ENCODE measurements at regions not wholly inside any gene's neighbourhood (a gene's known extent, or its start where the extent isn't known, plus 50 kb on each side); places are given as distances from the start of the nearest gene placed in this dataset.

DNA sequence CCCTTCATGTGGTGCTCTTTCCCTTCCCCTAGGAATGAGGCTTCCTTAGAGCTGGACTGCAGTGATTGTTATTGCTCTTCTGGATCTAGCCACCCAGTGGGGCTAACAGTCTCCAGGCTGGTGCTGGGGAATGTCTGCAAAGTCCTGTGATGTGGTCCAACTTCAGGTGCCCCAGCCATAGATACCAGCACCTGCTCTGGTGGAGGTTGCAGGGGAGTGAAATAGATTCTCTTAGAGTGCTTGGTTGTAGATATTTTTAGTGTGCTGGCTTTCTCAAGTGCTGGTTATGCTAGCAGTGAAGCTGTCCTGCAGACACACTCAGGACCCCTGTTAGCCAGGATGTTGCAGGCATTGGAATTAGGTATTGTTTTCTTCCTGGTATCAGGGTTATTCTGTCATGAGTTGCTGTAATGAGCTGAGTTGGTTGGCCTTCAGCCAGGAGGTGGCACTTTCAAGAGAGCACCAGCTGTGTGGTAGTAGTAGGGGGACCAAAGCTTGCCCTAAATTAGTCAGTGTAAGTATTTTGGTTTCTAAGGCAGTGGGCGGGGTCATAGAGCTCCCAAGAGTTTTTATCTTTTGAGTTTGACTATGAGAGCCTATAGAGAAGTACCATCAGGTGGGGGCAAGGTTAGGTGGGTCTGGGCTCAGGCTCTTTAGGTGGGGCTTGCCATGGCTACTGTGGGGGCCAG lies 317.5 kb upstream of the SGO1 start:
- Mint-ChIP-seq H3K27me3 (ENCODE audit: unreplicated experiment) (no peaks in the 10 kb centered on the region), H3K27ac (ENCODE audit: unreplicated experiment) (no peak overlapping the region), H3K4me3 (ENCODE audit: low read depth, unreplicated experiment) (no peak overlapping the region), H3K36me3 (ENCODE audit: insufficient read depth, unreplicated experiment) (no peaks in the 10 kb centered on the region), H3K9me3 (ENCODE audit: low read depth, unreplicated experiment) (peaks cover 5% of the 10 kb centered on the region), H3K4me1 (ENCODE audit: low read depth, unreplicated experiment) (no peaks in the 10 kb centered on the region)
- BruUV-seq (replicated peaks) = no TSS peak
- TF ChIP-seq, protein P1, sequence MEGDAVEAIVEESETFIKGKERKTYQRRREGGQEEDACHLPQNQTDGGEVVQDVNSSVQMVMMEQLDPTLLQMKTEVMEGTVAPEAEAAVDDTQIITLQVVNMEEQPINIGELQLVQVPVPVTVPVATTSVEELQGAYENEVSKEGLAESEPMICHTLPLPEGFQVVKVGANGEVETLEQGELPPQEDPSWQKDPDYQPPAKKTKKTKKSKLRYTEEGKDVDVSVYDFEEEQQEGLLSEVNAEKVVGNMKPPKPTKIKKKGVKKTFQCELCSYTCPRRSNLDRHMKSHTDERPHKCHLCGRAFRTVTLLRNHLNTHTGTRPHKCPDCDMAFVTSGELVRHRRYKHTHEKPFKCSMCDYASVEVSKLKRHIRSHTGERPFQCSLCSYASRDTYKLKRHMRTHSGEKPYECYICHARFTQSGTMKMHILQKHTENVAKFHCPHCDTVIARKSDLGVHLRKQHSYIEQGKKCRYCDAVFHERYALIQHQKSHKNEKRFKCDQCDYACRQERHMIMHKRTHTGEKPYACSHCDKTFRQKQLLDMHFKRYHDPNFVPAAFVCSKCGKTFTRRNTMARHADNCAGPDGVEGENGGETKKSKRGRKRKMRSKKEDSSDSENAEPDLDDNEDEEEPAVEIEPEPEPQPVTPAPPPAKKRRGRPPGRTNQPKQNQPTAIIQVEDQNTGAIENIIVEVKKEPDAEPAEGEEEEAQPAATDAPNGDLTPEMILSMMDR (IDR thresholded peaks at IDR 0.05; ENCODE audit: unreplicated experiment) = no peak
- no peak for DNase-seq
- intact Hi-C loops (cut with micrococcal nuclease; ENCODE audit: unreplicated experiment) = no loop called here
- CTCF ChIA-PET = interaction anchor here (0.6 kb wide), 1 partner anchor 243 kb away, joined by 4 read pairs; no protein-coding TSS in a partner anchor

DNA sequence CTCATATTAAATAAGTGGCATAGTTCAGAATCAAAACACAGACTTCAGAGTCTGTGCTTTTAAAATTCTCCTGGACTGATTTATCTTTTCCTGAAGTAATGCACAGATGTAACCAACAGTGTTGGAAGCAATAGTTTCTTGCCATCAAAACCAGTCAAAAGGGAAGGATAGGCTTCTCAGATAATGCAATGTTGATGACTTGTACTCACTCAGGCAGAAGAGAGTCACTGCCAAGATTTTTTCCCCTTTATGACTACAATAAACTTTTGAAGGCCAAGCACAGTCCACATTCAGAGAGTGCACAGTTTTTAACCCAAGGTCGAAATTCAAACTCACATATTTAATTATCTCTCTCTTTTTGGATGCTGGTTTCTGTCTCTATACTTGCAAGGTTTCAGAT lies 305.0 kb upstream of the SGO1 start:
- BruUV-seq (replicated peaks) = no TSS peak
- no peaks in the 10 kb centered on the region for H3K36me3 Mint-ChIP-seq (ENCODE audit: insufficient read depth, unreplicated experiment)
- no peak overlapping the region for H3K27ac Mint-ChIP-seq (ENCODE audit: unreplicated experiment)
- no peaks in the 10 kb centered on the region for H3K4me1 Mint-ChIP-seq (ENCODE audit: low read depth, unreplicated experiment)
- no peak for DNase-seq
- H3K4me3 Mint-ChIP-seq (ENCODE audit: low read depth, unreplicated experiment) = no peak overlapping the region
- CTCF ChIA-PET = no interaction called here
- H3K9me3 Mint-ChIP-seq (ENCODE audit: low read depth, unreplicated experiment) = peaks cover 3% of the 10 kb centered on the region
- no peaks in the 10 kb centered on the region for H3K27me3 Mint-ChIP-seq (ENCODE audit: unreplicated experiment)
- TF ChIP-seq, protein P1 (IDR thresholded peaks at IDR 0.05; ENCODE audit: unreplicated experiment) = no peak
- intact Hi-C loops (cut with micrococcal nuclease; ENCODE audit: unreplicated experiment) = no loop called here

DNA sequence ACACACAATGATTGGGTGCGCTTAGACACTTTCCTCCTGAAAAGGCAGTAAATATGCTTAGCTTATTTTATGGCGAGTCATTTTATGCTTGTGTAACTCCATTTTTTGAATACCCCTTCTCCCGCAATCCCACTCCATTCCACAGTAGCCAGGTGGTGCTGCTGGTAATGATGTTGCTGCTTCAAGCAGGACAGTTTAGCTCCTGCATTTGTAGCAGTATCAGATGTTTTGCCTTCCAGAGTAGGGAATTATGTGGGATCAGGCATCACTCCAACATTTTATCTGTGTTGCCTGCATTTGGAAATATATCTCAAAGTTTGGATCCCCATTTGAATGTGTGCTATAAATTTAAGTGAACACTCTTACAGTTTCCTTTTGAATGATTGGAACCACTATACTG lies 302.1 kb upstream of the SGO1 start:
- Mint-ChIP-seq H3K4me1 (ENCODE audit: low read depth, unreplicated experiment) (no peaks in the 10 kb centered on the region), H3K9me3 (ENCODE audit: low read depth, unreplicated experiment) (peaks cover 6% of the 10 kb centered on the region), H3K36me3 (ENCODE audit: insufficient read depth, unreplicated experiment) (no peaks in the 10 kb centered on the region), H3K27ac (ENCODE audit: unreplicated experiment) (no peak overlapping the region), H3K27me3 (ENCODE audit: unreplicated experiment) (no peaks in the 10 kb centered on the region), H3K4me3 (ENCODE audit: low read depth, unreplicated experiment) (no peak overlapping the region)
- TF ChIP-seq, protein P1 (IDR thresholded peaks at IDR 0.05; ENCODE audit: unreplicated experiment) = no peak
- CTCF ChIA-PET = no interaction called here
- intact Hi-C loops (cut with micrococcal nuclease; ENCODE audit: unreplicated experiment) = no loop called here
- DNase-seq = no peak
- no TSS peak for BruUV-seq (replicated peaks)

DNA sequence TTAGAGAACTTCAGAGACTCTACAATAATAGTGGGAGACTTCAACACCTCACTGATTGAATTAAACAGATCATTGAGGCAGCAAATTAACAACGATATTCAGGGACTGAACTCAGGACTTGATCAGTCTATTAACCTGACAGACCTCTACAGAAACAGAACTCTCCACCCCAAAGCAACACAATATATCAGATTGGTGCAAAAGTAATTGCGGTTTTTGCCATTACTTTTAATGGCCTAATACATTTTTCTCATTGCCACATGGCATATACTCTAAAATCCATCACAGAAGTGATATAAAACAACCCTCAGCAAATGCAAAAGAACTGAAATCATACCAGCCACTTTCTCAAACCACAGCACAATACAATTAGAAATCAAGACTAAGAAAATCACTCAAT lies 298.1 kb upstream of the SGO1 start:
- H3K27me3 Mint-ChIP-seq (ENCODE audit: unreplicated experiment) = no peaks in the 10 kb centered on the region
- no peak for DNase-seq
- CTCF ChIA-PET = no interaction called here
- intact Hi-C loops (cut with micrococcal nuclease; ENCODE audit: unreplicated experiment) = no loop called here
- H3K4me1 Mint-ChIP-seq (ENCODE audit: low read depth, unreplicated experiment) = no peaks in the 10 kb centered on the region
- BruUV-seq (replicated peaks) = no TSS peak
- TF ChIP-seq, protein P1 (IDR thresholded peaks at IDR 0.05; ENCODE audit: unreplicated experiment) = no peak
- peaks cover 14% of the 10 kb centered on the region for H3K9me3 Mint-ChIP-seq (ENCODE audit: low read depth, unreplicated experiment)
- no peaks in the 10 kb centered on the region for H3K36me3 Mint-ChIP-seq (ENCODE audit: insufficient read depth, unreplicated experiment)
- no peak overlapping the region for H3K27ac Mint-ChIP-seq (ENCODE audit: unreplicated experiment)
- no peak overlapping the region for H3K4me3 Mint-ChIP-seq (ENCODE audit: low read depth, unreplicated experiment)

Measured in Calu3 (cell line).